Jurkat, Clone E6-1 (cell line): ENCODE measurements at regions not wholly inside any gene's neighbourhood (a gene's known extent, or its start where the extent isn't known, plus 50 kb on each side); places are given as distances from the start of the nearest gene placed in this dataset.

Experiments
- DNase-seq: peaks from one replicate; pipeline ENCODE4 v3.0.0-alpha.2; 2011; ENCODE audit warnings: low read depth, low spot score
- H3K4me3 ChIP-seq: 2 replicates; pipeline ENCODE4 v1.5.1; 2011; ENCODE audit warnings: mild to moderate bottlenecking, low read length, control low read depth, moderate library complexity

- H3K4me3 ChIP-seq: no peak overlapping the region
- no peak for DNase-seq
These were observed 126.0 kb downstream of the TMEM174 start for GRCh38 chr5:73298772-73299630.

GRCh38 chr5:73298251-73298771 lies 125.3 kb downstream of the TMEM174 start:
- DNase-seq: no peak
- no peak overlapping the region for H3K4me3 ChIP-seq

- H3K4me3 ChIP-seq: no peak overlapping the region
- no peak for DNase-seq
These were observed 124.4 kb downstream of the TMEM174 start for GRCh38 chr5:73297430-73297829.

- H3K4me3 ChIP-seq: no peak overlapping the region
- DNase-seq: no peak
These were observed 123.8 kb downstream of the TMEM174 start for GRCh38 chr5:73296772-73297171.

GRCh38 chr5:73295921-73296320 lies 122.9 kb downstream of the TMEM174 start:
- no peak overlapping the region for H3K4me3 ChIP-seq
- no peak for DNase-seq

- no peak overlapping the region for H3K4me3 ChIP-seq
- no peak for DNase-seq
These were observed 122.5 kb downstream of the TMEM174 start for GRCh38 chr5:73295447-73295846.

GRCh38 chr5:73292816-73293459 lies 119.9 kb downstream of the TMEM174 start:
- DNase-seq: no peak
- H3K4me3 ChIP-seq: no peak overlapping the region

GRCh38 chr5:73291873-73292272 lies 118.9 kb downstream of the TMEM174 start:
- no peak for DNase-seq
- H3K4me3 ChIP-seq: no peak overlapping the region

GRCh38 chr5:73290242-73290641 lies 117.2 kb downstream of the TMEM174 start:
- H3K4me3 ChIP-seq: no peak overlapping the region
- DNase-seq: no peak

GRCh38 chr5:73288803-73289720 lies 116.1 kb downstream of the TMEM174 start:
- no peak overlapping the region for H3K4me3 ChIP-seq
- no peak for DNase-seq

- DNase-seq: no peak
- H3K4me3 ChIP-seq: no peak overlapping the region
These were observed 113.9 kb downstream of the TMEM174 start for GRCh38 chr5:73286896-73287295.

- DNase-seq: no peak
- H3K4me3 ChIP-seq: no peak overlapping the region
These were observed 112.0 kb downstream of the TMEM174 start for GRCh38 chr5:73284985-73285384.

- no peak for DNase-seq
- H3K4me3 ChIP-seq: no peak overlapping the region
These were observed 111.3 kb downstream of the TMEM174 start for GRCh38 chr5:73284220-73284795.

- DNase-seq: no peak
These were observed 109.9 kb downstream of the TMEM174 start for GRCh38 chr5:73282923-73283322.

GRCh38 chr5:73282383-73282782 lies 109.4 kb downstream of the TMEM174 start:
- no peak for DNase-seq
- no peak overlapping the region for H3K4me3 ChIP-seq

More at GRCh38 chr5:73282923-73283322, 109.9 kb downstream of the TMEM174 start:
- no peak overlapping the region for H3K4me3 ChIP-seq

GRCh38 chr5:73280821-73281746 lies 108.1 kb downstream of the TMEM174 start:
- DNase-seq: no peak
- H3K4me3 ChIP-seq: no peak overlapping the region

GRCh38 chr5:73280386-73280785 lies 107.4 kb downstream of the TMEM174 start:
- H3K4me3 ChIP-seq: no peak overlapping the region
- no peak for DNase-seq

GRCh38 chr5:73279805-73280204 lies 106.8 kb downstream of the TMEM174 start:
- DNase-seq: no peak
- no peak overlapping the region for H3K4me3 ChIP-seq
